SW480 (cell line): ENCODE measurements at regions not wholly inside any gene's neighbourhood (a gene's known extent, or its start where the extent isn't known, plus 50 kb on each side); places are given as distances from the start of the nearest gene placed in this dataset.
A peak's percentile ranks its signal among the peaks of the same experiment; 100 is the strongest.
"Not testable (repeated sequence)": the region's sequence is repeated elsewhere in the genome, so short reads cannot be mapped to it uniquely, and the experiment has no call there.

Experiments used
- DNase-seq: peaks from one replicate; pipeline ENCODE4 v3.0.0-alpha.2; 2016; ENCODE audit warnings: low spot score

DNA sequence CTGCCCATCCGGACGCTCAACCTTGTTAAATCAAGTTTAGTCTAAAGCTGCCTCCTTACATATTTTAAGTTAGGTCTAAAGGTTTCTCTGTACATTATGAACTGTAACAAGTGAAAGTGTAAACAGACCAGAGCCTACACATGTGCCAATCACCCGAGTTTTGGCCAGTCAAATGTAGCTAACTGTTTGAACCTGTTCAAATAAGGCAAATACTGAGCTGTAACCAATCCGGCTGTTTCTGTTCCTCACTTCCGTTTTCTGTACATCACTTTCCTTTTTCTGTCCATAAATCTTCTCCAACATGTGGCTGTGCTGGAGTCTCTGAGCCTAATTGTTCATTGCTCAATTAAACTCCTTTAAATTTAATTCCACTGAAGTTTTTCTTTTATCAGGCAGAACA is 113.3 kb upstream of the SHISA3 start:
- no peak for DNase-seq

GRCh38 chr4:42288876-42289275 is 108.4 kb upstream of the SHISA3 start:
- not testable (repeated sequence) for DNase-seq

DNA sequence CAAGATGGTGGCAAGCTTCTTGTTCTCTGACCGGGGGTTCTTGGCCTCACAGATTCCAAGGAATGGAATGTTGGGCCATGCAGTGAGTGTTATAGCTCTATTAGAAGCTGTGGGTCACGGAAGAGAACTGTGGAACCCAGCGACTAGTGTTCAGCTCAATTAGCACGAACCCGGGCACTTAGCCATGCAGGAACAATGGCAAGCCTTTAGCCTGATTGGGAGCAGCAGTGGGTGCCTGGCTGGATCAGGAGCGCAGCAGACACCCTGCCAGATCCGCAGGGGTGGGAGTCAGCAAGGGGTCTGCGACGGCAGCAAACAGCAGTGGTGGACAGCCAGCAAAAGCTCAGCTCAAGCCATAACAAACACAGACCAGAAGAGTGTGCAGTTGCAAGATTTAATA is 105.1 kb upstream of the SHISA3 start:
- DNase-seq, result not testable (repeated sequence)

DNA sequence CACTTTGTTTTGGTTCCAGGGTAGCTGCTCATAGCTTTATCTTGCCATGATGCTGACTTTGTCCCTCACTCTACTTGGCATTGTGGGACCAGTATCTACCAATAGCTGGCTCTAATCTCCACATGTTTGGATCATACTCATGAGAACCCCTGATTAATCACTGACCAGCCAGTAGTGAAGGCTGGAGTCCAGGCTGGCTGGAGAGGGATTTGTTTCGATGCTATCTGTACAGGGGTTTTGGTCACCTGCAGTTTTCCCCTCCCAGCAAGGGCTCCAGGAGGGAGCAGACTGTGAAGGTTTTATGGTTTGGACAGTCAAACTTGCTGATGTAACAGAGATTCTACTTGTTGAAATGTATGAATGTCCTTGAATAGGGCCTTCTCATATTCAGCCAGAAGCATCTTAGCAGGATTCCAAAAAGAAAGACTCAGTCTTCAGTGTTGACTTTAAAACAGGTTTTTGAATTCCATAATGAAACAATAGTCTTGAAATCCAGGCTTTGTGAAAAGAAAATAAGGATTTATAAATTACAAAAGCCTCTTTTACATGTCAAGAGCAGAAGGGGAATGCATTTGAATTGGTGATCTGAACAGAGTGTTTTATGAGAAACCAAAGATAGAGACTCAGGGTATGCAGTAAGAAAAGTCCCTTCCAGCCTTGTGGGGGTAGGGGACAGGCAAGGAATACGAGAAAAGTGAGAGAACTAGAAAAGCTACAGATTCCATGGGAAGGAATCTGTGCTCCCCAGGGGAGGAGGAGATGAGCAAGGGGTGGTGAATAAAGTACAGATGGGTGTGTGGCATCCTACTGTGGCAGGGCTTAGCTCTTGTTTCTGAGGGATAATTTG is 103.1 kb upstream of the SHISA3 start:
- DNase-seq, result no peak

GRCh38 chr4:42296196-42296595 is 101.1 kb upstream of the SHISA3 start:
- DNase-seq, result no peak

DNA sequence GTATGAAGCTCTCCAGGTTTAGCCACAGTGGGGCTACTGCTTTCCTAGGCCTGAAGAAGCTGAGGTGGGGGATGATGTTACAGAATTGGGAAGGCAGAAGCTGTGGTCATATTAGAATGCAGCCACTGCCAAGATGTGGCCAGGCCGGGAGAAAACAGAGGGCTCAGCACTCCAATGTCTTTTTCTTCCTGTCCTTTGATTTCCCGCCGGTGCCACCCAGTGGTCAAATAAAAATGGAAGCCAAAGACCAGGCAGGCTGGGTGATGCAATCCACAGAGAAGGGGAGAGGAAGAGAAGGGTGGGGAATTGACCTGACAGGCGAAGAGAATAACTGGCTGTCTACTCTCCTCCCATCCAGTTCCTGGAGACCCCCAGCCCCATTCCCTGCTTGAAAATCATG is 94.9 kb upstream of the SHISA3 start:
- DNase-seq, result peak; percentile 52

- DNase-seq, result no peak
Measured at GRCh38 chr4:42306221-42307109, 90.8 kb upstream of the SHISA3 start.

DNA sequence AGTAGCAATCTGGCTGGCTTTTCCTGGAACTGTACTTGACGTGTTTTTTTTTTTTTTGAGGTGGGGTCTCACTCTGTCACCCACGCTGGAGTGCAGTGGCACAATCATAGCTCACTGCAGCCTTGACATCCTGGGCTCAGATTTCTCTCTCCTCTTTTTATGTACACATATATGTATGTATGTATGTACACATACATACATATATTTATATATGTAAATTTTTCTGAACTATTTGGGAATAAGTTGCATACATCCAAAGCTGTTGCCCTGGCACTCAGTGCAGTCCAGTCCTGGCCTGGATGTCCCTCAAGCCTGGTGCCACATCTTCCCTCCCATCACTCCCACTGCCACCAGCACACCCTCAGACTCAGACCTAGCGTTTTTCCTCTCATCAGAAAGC is 89.0 kb upstream of the SHISA3 start:
- DNase-seq, result no peak

DNA sequence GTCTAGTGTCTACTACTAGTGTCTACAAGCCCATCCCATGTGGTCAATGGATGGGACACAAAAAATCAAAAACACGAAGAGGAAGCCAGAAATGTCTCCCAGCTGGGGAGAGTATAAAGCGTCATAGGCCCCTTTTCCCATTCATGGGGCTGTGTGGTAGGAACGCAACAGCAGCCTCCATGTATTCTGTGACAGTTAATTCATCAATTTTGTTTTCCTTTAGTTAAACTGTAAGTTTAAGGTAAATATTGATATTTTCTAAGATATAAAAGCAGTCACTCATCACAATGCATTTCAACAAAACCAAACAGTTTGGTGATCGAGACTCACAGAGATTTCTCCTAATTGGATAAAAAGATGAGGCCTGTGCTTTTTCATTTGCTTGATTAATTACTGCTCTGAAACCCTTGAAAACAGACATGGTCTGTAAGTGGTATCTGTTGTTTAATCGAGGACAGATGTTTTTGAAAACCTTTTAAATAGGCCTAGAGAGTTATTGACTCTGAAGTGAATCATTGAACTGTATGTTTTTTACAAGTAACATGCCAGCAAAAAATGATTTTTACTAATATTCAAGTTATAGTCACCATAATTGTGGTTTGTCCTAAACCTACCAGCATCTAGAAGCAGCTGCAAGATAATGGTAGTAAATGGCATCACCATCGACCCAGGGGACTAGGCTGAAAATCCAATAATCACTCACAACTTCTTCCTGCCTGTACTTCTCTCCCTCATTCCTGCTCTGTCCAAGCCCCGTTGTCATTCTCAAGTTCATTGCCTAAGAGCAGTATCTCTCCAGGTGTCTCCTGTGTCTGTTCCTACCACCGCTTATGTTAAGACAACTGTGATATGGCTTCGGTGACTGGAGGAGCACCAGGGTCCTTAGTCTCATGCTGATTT is 87.7 kb upstream of the SHISA3 start:
- DNase-seq, result no peak

- no peak for DNase-seq
Measured at GRCh38 chr4:42310358-42310757, 86.9 kb upstream of the SHISA3 start.

DNA sequence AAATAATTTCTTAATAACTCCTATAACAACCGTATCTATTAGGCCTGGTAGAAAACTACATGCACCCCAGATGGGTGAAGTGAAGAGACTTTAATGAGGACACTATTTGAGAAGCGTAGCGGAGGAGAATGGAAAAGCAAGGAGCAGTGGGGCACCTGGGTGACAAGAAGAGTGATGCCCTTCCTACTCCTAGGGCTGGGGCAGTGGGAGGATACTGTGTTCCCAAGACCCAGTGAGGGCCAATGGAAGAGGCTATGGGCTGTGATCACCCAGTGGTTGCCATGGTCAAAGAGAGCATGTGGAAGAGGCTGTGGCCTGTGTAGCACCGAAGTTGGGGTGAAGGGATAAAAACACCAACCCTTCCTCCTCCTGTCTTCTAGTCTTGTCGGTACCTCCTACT is 86.5 kb upstream of the SHISA3 start:
- no peak for DNase-seq

- no peak for DNase-seq
Measured at GRCh38 chr4:42311591-42311990, 85.7 kb upstream of the SHISA3 start.

DNA sequence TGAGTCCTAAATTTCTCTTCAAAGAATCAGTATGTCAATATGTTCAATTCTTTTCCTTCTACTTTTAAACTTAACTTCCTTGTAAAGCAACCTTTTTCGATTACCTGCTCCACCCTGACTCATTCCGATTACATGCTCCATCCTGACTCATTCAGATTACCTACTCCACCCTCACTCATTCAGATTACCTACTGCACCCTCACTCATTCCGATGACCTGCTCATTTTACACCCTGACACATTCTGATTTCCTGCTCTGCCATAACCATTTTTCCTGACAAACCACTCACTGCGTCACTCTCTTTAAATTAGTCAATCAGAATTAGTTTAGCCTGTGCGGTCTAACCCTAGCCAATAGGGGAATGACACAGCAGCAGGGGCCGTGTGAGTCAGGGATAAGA is 83.9 kb upstream of the SHISA3 start:
- DNase-seq, result not testable (repeated sequence)

DNA sequence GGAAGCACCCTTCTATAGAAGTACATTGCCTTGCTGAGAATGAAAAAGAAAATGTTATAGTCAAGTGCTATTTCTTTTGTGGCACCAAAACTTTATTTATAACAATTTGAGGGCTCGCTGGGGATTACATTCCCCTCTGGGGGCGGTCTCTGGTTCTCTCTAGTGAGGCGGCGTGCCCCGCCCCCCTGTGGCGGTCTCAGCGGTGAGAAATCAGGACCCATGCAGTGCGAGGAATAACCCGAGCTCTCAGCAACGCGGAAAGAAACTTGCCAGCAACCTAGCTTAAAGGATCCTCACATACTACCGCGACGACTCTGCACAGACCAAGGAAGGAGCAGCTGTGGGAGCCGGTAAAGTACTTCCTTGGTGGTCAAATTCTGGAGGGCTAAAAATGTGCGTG is 83.4 kb upstream of the SHISA3 start:
- DNase-seq, result no peak

GRCh38 chr4:42315231-42315630 is 82.1 kb upstream of the SHISA3 start:
- no peak for DNase-seq

- no peak for DNase-seq
Measured at GRCh38 chr4:42320822-42321388, 76.4 kb upstream of the SHISA3 start.

DNA sequence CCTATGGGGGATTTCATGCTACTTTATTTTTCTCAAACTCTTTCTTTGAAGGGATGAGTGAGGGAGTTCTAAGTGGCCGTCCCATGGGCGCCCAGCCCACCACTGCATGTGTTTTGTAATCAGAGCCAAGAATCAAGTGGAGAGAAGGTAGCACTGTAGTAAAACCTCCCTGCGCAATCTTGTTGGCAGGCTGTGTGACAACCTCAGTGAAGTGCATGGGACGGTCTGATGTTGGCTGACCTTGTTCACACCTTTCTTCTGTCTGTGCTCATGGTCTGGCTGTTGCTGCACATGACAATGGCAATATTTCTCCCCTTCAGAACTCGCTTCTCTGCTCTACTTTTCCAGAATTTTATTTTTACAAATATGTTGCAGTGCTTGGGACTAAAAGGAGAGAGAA is 71.2 kb upstream of the SHISA3 start:
- no peak for DNase-seq

GRCh38 chr4:42326524-42326923 is 70.8 kb upstream of the SHISA3 start:
- no peak for DNase-seq

GRCh38 chr4:42327323-42327722 is 70.0 kb upstream of the SHISA3 start:
- DNase-seq, result no peak

- no peak for DNase-seq
Measured at GRCh38 chr4:42328978-42329377, 68.3 kb upstream of the SHISA3 start.

GRCh38 chr4:42329421-42329820 is 67.9 kb upstream of the SHISA3 start:
- DNase-seq, result no peak
